ENCODE measurements at regions not wholly inside any gene's neighbourhood (a gene's known extent, or its start where the extent isn't known, plus 50 kb on each side); places are given as distances from the start of the nearest gene placed in this dataset.

GRCh38 chr2:59021786-59022185, 780.7 kb upstream of the FANCL start:
- no peak for DNase-seq

DNA sequence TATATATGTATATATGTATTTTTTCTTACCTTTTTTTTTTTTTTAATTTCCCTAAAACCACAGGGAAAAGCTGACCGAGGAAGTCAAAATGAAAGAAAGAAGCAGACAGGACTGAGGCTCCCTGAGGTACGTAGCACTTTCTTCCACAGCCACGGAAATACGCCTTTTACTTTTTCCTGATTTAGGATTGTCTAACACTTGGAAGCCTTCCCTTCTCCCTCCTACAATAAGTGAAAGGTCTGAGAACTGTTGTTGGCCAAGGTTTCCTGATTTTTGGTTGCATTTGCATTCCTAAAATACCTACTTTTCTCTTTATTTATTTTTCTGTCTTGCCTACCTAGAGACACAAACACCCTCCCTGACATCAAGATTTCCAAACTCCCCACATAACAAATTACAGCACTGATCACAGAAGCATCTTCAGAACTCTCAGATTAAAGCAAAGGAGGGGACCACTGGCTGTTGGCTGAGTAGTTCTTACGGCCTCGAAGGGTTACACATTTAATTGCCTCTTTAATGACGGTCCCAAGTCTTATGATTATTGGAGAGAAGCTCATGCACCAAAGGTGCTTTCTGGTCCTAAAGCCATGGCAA, 778.5 kb upstream of the FANCL start:
- no peak for DNase-seq

GRCh38 chr2:59018737-59019136, 777.6 kb upstream of the FANCL start:
- no peak for DNase-seq

DNA sequence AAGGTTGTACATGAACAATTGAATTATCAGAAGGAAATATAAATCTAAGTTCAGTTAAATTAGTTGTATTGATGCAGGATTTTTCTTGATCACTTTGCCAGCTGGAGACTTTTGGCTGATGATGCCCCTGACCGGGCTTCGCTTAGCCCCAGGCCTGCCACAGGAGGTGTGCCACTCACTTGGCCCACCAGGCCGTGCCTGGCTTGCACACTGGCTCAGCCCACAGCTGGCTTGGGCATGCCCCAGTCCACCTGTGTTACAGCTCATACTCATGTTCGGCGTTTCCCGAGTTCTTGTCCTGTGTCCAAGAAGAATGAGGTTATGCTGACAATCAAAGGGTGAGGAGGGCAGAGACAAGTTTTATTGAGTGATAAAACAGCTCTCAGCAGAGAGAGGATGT, 773.9 kb upstream of the FANCL start:
- no peak for DNase-seq

- no peak for DNase-seq
Measured at GRCh38 chr2:59012971-59013370, 771.8 kb upstream of the FANCL start.

DNA sequence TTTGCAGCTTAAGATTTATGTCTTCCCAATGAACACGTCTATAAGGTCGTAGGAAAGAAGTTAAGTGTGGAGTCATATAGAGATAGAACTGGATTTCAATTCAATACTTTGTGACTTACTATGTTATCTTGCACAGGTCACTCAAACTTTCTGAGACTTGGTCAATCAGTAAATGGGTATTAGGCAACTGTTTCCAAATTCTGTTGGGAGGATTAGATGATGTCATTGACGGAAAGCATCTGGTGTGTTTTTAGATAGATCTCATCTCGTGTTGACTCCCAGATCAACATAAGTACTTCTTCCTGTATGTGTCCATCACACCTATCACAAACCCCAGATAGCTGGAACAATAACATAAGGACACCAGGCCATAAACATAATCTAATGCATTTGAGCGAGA, 771.1 kb upstream of the FANCL start:
- no peak for DNase-seq

GRCh38 chr2:59008950-59009349, 767.8 kb upstream of the FANCL start:
- no peak for DNase-seq

DNA sequence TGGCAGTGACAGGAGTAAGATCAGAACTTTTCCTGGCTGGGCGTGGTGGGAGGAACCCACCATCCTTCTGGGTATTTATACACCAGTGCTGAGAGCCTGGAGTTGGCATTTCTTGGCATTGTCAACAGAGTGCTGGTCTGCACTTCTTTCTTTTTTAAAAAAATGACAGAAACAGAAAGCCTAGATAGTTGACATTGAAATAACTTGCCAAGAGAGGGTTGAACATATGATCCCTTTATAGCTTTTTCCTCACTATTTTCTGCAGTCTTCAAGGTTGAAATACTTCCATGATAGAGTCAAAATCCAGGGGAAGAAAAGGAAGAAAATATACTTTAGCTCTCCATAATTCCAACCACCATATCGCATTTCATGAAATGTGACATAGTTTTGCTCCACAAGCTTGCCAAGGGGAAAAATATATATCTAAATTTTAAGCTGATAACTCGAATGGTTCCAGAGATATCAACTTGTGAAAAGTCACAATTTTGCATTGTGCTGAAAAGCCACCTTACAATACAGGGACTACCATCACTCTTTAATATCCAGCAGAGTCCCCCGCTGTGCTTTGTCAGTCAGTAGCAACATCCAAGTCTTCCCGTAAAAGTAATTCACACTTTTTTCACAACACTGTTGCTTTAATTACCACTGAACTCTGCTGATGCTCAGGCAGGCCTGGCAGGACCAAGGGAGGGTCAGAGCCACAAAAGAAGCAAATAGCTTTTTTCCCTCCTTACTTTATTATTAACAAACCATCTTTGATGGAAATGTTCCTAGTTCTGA, 764.9 kb upstream of the FANCL start:
- DNase-seq: no peak

GRCh38 chr2:59004621-59005020, 763.5 kb upstream of the FANCL start:
- DNase-seq: no peak

- no peak for DNase-seq
Measured at GRCh38 chr2:59000796-59001195, 759.7 kb upstream of the FANCL start.

- no peak for DNase-seq
Measured at GRCh38 chr2:58992062-58992706, 751.1 kb upstream of the FANCL start.

- no peak for DNase-seq
Measured at GRCh38 chr2:58991357-58991756, 750.2 kb upstream of the FANCL start.

DNA sequence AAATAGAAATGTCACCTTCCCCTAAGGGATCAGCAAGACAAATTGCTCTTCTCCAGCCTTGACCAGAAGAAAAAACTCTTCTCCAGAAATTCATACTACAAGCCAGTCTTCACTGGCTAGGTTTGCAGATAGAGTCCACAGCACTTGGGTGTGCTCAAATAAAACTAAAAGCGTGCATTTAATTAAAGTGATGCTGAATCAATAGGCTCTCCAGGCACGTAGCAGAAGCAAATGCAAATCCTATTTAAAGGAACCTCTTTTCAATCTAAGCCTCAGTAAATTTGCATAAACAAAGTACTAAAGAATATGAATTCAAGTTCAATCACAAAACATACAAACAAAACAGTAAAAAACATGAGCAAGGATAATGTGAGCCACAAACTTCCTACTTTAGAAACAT, 744.4 kb upstream of the FANCL start:
- no peak for DNase-seq

GRCh38 chr2:58984731-58985130, 743.6 kb upstream of the FANCL start:
- no peak for DNase-seq

- DNase-seq: no peak
Measured at GRCh38 chr2:58983111-58983510, 742.0 kb upstream of the FANCL start.

DNA sequence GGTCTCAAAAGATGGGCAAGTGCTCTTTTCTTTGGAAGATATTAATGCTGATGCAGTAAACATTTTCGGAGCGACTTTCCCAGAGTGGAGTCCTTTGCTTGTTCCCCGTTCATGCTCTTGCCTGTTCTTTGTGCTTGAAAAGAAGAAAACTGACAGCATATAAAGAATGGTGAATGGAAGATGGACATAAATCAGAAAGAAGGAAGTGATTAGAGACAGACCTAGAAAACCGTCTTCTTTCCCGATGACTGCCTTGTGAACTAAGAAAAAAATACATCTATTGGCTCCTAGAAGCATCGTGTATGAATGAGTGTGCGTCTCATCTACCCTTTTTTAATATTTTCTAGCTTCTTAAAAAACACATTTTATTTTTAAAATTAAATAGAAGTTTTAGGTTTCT, 740.1 kb upstream of the FANCL start:
- no peak for DNase-seq

DNA sequence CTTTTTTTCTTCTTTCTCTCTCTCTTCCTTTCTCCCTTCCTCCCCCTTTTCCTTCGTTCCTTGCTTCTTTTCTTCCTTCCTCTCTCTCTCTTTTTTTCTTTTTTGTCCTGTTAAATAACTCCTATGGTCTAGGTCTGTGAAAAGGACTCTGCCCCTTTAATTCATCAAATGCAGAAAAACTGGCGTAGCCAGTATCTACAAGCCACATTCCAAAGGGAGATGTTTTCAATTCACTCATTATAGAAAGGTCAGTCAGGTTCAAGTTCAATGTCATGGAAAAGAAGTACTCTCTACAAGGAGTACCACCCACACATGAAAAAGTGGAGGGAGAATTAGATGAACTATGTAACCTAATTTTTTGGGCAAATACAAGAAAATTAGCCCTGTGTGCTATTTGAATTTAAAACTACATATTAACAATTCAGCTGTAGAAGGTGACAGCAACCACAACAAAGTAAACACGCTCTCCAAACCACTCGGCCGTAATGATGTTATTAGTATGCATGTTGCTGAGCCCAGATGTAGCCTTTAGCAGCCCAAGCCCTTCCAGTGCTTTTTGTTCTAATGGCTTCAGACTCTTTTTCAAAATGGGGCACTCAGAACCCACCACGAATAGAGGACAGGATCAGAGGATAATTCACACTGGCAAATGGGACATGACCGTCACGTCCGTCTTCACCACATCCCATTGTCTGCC, 735.4 kb upstream of the FANCL start:
- DNase-seq: no peak

DNA sequence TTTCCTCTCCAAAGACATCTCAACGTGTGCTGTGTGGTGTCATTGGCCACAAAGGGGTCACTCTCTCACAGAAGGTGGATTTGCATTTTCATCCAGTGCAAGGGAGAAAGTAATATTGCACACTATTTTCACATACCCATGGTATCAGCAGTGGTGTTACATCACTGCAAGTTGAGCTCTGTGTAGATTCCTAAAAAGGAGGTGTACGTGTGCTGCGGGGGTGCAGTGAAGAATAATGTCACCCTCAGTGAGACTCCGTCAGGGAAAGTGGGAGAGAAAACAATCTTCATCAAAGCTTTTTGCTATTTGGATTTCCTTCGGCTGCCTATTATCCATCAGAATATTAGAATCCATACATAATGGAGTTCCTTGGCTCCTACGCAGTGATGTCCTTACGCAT, 733.8 kb upstream of the FANCL start:
- no peak for DNase-seq

- DNase-seq: no peak
Measured at GRCh38 chr2:58974426-58974825, 733.3 kb upstream of the FANCL start.

- no peak for DNase-seq
Measured at GRCh38 chr2:58973811-58974281, 732.7 kb upstream of the FANCL start.

DNA sequence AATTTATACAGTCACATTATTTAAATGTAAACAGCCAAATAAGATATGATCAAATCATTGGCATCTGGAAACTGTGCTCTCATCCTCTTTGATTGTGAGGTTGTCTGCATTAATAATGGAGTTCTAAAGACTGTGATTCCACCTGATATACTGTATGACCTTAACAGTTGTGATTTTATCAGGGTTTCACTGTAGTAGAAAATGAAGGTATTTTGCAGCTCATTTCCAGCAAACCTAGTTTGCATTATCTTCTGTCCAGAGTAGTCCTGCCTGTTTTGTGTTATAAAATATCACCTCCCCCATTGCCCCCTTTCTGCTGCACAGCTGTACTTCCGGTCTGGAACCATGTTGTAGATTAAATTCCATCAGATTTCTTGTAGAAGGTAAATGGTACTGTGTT, 731.6 kb upstream of the FANCL start:
- DNase-seq: no peak

DNA sequence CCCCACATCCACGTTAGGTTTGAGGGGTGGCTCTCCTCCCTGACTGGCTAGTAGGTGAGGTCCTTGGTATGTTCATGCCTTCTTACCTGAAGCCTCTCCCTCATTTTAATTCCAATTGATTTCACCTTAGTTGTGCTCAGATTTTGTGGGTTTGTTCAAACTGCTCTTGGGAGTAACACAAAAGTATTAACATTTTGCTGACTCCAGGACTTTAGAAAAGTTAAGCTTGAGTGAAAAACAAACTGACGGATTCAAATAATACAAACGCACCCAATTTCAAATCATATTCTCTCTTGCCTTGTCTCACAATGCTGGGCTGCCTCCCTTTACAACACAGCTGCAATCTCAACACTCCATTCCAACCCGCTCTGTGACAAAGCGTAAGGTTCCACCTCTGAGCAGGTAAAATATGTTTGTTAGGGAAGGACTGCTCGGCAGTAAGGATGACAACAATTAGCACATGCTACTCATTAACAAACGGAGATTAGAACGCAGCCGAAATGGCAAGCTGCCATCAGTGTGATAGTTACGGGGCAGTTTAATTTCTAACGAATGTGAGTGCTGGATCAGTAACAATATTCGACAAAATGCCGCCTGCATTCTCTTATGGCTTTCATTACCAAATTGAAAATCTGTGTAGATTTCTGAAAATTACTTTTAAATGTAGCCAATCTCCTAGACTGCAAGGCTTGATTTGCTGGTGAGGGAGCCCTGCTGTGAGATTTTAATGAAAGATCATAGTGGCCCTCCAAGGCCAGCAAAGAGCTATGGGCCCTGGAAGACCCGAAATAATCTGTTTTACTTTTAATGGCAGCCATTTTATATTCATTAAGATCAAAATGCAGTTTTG, 730.6 kb upstream of the FANCL start:
- DNase-seq: no peak

GRCh38 chr2:58970365-58970764, 729.2 kb upstream of the FANCL start:
- no peak for DNase-seq
